NCI-H345 (cell line): ENCODE measurements at regions not wholly inside any gene's neighbourhood (a gene's known extent, or its start where the extent isn't known, plus 50 kb on each side); places are given as distances from the start of the nearest gene placed in this dataset.

Experiments used
- DNase-seq: peaks from one replicate; lab custom pipeline; 2025; lab: John Stamatoyannopoulos, UW

DNA sequence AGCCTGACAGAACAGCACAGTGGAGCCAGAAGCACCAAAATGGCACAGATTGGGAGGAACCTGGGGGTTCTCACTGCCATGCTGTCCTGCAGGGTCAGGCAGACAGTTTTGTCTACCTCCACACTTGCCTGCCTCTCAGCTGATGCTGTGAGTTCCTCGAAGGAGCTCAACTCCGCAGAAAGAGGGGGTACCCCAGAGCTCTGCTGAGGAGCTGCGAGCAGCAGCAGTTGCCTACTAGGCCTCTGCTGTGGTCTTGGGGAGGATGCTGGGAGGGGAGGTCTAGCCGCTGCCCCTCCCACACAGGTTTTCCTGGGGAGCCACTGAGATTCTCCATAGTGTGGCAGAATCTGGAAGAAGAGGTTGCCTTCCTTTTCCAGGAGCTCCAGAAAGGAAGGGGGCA, 192.5 kb downstream of the FOXD2 start:
- no peak for DNase-seq

DNA sequence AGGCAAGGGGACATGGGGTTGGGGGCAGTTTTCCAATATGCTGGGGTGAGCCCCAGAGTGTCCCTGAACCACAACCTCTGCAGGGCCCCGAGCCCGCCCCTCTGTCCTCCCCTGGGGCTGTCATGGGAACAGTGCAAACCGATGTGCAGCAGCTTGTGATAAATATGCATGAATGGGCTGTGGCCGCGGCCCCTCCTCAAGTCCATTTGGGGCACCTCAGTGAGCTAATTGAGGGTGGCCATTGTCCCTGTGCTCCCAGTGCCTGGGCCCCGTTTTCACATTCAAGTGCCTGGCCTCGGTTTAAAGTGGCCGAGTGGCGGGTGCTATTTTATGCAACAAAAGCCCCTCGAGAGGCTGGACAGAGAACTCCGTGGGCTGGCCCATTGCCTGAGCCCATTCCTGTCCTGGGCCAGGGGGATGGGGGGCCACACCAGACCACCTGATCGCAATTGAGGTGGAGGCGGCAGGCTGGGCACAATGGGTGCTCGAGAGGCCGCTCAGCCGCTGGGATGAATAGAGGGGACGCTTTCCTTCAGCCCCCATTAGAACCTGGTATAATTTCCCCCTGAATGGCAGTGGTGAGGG, 193.7 kb downstream of the FOXD2 start:
- DNase-seq = no peak

DNA sequence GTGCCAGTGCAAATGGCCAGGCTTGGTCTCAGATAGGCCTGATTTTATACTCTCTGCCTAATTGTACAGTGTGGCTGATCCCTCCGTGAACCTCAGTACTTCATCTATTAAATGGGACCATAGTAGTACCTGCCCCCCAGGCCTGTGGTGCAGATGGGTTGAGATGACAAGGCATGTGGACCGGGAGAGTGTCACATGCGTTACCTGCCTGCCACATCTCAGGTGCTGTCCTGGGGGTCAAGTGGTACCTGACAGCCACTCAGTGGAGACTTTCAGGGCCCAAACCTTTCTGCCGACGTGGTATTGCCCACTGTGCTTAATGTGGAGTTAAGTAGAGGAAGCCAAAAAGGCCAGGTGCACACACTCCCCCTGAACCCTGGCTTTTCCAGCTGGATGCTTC, 197.3 kb downstream of the FOXD2 start:
- DNase-seq = no peak

DNA sequence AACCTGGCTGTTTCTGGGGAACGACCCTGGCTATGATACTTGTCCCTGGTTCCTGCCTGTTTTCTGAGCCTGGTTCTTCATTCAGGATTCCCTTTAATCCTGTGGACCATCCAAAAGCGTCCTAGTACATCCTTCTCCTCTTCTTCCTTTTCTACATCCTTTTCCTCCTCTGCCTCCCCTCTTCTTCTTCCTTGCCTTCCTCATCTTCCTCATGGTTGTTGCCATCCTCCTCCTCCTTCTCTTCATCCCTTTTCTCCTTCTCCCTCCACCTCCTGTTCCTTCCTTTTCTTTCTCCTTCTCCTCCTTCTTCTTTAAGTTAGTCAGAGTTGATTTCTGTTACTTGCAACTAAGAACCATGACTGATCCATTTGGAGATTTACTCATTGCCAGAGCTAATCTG, 197.8 kb downstream of the FOXD2 start:
- DNase-seq = no peak

DNA sequence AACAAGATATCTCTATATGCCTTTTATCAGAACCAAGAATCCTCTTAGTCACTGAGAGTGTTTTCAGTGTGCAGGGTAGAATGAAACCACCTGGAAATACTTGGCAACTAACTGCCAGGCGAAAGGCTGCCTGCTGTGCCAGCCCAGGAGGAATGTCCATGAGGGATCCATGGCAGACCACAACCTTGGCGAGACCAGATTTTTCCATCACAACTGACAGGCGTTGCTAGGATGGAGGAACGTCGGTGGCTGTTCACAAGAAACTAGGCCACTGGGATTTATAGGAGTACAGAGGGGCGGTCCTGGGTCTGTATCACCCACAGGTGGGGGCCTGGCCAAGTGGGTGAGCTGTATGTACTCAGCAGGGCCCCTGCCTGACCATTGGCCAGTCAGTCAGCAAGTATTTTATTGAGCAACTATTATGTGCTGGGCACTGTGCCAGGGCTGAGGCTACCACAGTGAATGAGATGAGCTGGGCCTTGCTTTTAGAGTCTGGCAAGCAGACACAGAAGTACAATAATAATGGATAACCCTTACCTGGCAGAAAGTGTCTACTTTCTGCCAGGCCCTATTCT, 199.4 kb downstream of the FOXD2 start:
- DNase-seq = no peak

DNA sequence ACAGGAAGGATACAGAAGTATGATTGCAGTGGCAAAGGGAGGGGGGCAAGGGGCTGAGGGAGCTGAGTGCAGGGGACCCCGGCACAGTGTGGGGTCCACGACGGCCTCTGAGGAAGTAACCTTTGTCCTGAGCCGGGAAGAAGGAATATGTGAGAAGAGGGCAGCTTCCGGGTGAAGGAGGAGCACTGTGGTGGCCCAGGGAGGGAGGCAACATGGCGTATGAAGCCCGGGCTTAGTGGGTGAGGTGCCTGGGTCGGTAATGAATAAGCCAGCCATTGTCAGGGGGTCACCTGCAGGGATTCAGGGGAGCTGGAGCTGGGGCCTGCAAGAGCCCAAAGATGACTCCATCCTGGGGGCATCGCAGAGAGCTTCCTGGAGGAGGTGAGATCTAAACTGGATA, 200.4 kb downstream of the FOXD2 start:
- DNase-seq = no peak

DNA sequence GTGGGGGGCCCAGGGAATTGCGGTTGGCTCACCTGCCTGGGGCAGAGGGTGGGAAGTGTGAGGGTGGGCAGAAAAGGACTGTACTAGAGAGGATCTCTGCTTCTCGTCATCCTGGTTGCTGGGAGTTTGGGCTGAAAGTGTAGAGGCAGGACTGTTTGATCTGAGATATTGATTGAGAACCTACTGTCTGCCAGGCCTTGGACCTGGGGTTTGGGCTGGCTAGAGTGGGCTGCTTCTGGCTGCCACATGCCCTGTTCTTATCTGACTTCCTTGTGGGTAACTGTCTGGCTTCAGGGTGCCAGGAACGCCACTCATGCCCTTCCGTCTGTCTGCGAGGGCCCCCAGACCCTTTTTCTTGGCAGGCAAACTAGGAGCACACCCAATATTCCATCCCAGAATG, 200.9 kb downstream of the FOXD2 start:
- DNase-seq = no peak

DNA sequence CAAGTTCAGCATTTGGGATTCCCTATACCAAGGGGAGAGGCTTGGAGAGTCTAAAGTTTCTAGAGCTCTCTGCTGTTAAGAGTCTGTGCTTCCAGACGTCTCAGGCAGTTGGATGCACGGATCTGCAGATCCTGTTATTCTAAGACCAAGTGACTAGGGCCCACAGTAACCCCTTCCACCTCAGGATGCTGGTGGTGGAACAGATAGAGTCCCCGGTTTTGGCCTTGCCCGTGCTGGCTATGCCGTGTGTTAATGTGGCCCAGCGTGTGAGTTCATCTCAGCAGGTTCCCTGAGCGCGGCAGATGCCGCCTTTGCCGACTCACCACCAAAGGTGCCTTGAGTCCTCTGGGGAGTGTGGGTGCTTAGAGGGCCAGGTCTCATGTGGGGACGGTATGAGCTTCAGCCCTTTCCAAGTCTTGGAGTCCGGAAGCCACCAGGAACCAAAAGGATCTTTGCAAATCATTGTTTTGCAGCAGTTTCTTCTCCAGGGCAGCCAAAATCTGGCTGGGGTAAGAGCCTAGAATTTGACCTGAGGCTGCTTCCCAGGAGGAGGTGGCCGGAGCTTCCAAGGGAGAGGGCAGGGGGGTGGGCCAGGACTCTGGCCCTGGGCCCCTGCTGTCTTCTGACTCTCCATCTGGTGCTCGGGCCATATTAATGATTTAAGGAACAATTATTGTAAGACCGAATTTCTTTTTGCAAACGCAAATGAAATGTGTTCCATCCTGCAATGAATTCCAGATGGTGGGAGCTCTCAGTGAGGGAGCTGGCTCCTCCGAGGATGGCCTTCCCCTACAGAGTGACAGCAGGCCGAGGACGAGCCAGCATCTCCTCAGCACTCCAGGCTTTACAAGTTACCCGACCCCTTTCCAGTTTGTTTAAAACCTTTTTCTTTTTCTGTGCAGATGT, 205.7 kb downstream of the FOXD2 start:
- no peak for DNase-seq

DNA sequence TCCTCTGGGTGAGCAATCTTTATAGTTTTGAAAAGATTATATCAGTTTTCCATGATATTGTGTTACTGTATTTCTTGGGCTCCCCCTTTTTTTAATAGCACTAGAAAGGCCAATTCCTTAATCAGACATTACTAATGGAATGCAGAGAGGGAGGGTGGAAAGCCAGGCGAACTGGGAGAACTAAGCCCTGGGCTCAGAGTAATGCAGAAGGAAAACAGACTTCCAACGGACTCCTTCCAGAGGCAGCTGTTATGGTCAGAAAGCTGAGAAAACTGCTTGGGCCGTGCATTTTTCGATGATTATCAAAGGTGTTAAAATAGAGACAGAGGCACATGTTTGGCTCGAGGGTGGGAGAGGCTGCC, 206.3 kb downstream of the FOXD2 start:
- no peak for DNase-seq

DNA sequence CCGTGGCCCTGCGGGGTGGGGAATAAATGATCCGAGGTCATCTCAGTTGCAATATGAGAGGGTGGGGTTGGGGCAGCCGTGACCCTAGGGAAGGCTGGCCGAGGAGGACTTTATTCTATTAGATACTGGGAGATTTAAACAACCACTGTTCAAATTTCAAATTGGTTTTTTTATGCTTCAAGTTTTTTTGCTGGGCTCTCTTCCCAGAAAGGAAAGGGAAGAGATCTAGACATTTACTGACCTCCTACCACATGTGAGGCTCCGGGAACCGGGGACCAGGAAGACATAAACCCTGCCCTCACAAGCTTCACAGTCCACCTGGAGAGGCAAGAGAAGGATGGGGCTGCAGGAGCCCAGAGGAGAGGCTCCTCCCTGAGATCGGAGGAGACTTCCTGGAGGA, 207.3 kb downstream of the FOXD2 start:
- DNase-seq = no peak

DNA sequence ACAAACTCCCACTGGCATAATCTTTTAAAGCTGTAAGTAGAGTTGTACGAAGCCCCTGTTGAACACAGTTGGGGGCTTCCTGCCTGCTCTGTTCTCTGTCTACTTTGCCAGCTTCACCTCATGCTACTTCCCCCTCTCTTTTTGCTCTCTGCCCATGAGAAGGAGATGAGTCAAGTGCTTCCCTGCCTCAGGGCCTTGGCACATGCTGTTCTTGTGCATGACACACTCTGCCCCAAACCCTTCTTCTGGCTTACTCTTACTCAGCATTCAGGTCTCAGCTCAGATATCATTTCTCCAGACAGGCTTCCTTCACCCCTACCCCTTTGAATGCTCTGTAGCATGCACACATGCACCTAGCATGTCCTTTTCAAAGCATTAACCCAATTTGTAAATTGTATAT, 208.8 kb downstream of the FOXD2 start:
- no peak for DNase-seq

DNA sequence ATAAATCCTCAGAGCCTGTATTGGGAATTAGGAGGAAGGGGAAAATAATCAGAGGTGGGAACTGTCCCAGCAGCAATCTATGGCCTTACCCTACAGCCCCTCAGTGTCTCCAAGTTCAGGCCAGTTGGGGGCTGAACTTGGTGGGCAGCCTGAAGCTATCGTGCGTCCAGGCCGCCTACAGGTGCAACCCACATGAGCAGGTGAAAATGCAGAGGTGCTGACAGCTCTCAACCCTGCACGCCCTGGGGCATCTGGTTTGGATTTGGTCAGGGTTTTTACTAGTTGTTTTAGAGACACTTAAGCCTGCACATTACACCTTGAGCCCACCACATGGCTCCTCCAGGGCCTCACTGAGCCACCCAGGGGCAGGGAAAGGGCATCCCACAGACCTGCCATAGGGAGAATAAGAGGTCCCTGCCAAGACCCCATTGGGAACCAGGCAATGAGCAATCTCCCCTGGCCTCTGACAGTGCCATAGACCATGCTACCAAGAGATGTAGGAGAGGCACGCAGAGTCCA, 209.5 kb downstream of the FOXD2 start:
- DNase-seq = no peak

DNA sequence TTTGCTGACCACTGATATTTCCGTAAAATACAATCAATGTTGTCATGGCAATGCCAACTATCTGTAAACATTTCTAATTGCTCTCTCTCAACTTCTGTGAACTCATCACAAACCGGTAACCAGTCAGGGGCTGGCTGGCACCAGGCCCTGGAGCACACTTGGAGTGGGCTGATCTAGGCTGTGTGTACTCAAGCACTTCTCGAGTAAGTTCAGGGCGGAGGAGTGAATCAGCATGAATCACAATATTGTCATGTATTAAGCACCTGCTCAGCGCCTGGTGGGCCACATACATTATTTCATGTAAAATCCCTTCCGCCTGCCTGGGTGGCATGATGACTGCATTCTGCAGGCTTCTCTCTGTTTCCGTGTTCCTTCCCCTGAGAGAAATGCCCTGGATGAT, 212.4 kb downstream of the FOXD2 start:
- peak; percentile 95 for DNase-seq

DNA sequence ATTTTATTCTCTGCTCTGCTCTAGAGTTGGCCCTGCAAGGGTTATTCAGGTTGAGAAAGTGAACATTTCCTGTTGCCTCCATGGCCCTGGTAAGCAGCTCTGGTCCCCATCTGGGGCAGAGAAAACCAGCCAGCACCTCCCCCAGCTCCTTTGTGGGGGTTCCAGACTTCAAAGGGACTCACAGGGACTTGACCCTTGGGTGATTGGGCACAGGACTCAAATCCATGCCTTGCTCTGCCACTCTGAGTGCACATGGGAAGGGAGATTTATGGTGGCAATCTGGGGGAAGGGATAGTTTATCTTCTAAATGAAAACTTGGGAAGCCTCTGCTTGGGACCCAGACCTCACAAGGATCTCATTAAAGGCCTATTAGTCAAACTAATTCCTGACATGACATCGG, 212.8 kb downstream of the FOXD2 start:
- DNase-seq = no peak

DNA sequence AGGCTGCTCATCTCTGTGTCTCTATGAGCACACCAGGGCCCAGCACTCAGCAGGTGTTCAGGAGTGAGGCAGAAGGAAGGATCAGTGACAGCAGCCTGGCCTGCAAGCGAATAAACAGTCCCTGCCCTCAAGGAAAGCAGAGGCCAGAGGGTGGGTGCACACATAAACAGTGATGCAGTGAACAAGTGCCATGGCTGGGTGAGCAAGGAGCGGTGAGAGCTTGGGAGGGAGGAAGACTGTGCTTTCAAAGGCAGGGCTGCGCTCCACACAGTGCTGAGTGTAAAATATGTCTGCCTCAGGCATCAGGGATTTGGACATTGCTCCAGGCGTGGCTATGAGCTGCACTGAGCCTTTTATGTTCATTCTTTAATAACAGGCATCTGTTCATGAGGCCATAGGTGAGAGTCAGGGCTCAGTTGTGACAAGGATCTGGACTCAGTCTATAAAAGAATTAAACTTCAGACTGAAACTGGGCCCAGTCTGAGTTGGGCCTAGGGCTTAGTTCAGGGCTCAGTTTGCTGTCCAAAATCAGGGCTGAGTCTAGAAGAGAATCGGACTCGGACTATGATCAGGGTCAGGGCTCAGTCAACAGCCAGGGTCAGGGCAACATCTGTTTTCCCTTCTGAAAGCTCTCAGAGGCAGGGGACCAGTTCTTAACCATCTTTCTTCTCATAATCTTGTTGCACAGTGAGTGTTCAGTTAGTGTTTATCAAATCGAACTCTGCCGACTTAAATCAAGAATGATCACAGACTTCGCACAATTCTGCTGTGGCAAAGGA, 213.7 kb downstream of the FOXD2 start:
- peak; percentile 27 for DNase-seq

DNA sequence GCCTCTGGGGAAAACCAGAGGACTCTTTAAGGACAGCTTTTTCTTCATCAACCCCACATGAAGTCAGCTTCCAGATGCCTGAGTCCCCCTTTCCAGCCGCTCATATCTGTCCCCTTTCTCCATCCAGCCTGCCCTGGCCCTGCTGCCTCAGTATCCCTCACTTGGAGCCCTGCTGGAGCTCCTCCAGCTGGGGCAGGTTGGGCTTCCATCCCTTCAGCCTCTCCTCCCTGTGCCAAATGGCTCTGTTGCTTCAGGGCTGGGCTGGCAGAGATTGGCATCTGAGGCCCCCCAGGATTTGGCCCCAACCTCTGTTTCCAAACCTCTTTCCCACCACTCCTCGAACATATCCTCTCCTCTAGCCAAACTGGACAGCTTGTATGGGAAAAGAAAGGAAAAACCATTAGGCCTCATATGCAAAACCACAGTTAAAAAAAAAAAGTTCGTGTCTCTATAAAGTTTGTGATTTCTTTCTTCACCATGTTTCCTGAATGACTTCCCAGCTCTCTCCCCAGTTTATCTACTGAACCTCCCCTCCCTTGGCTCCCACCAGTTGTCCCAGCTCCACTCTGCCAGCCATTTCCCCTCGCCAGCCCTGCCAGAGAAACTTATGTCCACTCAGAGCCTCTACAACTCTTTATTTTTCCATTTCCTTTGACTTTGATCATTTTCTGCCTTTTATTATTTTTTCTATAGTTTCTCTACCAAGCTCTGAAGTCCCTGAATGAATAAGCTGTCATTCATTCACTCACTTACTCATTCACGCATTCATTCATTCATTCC, 217.9 kb downstream of the FOXD2 start:
- DNase-seq = no peak

DNA sequence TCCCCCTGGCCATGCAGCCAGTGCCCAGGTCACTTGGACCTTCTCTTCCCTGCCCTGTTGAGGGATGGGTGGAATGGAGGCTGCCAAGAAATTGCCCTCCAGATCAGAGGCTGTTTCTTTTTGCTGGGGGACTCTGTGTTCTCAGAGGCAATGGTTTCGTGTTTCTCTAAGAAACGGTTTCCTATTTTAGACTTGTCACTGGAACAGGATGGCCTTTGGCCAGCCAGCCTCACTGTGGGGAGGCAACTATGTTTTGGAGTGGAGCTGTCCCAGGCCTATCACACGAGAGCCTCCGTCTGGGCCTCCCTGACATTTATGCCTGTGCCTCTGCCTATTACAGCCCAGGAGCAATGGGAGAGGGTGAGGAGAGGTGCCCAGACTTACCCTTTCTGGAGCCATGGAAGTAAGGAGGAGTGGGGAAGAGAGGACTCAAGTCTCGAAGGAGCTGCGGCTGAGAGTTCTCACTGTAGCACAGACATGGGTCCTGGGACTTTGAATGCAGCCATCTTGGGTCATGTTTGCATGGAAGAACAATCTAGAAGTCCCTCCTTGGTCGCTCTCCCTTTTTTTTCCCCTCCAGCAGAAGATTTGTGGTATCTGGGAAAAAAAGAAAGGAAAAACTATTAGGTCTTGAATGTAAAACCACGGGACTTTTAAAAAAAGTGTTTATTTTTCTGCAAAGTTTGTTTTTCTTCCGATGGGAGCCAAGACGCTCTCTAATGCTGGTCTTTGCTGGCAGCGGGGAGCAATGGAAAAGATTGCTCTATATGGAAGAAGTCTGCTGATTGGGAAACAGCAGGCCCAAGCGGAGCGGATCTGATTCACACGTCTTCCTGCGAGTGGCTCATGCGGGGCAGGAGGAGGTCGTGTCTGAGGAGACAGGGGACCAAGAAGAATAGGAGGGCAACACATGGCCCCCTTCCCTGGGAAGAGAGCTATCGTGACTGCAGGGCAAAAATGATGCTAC, 219.2 kb downstream of the FOXD2 start:
- no peak for DNase-seq

DNA sequence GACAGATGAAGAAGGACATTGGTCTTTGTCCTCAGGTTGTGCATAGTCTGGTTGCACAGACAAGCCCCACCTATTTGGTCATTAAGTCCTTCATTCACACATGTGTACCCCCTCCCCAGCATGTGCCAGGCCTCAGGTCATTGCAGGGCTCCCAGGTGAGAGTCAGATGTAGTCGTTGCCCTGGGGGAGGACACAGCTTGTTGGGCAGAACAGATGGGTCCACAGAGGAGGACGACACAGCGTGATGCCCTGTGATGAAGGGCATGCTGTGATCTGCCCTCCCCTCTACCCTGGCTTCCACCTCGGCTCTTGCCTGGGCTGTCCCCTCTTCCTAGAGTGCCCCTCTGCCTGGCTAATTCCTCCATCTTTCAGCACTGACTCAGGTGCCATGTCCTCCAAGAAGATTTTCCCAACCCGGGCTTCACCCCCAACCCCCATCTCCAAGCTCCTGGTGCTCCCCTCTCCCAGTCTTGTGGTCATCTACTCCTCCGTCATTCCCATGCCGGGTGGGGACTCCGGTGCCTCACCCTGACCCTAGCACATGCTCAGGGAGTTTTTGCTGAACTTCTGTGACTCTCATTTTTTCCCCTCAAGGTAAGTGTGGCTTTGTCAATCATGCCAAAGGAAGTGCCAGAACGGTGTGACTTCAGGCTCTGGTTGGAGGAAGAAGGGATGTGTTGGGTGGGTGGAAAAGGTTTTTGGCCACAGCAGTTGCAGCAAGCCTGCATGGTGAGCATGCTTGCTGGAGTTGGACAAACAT, 220.5 kb downstream of the FOXD2 start:
- no peak for DNase-seq

DNA sequence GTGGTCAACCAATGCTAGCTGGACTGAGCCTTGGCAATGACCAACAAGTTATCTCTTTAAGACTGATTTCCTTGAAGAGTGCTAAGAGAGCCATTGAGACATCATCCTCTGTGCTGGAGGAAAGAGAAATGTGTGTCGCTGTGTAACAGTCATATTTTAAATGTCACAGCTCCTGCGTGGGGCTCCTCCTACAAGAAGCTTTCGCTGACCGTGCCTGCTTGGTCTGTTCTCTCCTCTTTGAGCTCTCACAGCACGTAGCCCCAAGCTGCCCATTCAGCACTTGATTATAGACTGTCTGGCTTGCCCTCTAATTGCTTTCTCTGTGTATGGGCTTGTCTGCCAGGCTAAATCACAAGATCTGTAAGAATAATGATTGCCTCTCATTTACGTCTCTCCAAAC, 221.3 kb downstream of the FOXD2 start:
- DNase-seq = peak; percentile 9

DNA sequence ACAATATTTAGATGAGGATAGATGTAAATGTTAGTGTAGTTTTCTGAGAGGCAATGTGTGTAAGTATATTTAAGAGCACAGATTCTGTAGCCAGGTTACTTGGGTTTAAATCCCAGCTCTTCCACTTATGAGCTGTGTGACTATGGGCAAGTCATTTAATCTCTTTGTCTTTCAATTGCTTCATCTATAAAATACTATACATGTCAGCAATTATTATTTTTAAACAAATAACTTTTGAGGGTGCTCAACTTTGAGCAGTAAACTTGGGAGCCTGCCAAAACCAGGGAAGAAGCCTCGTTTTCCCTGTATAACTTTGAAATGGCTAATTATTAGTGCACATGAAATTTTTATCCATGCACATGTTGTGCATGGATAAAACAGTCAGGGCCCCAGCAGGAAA, 222.8 kb downstream of the FOXD2 start:
- DNase-seq = no peak
